C4-2B (cell line): ENCODE measurements at regions not wholly inside any gene's neighbourhood (a gene's known extent, or its start where the extent isn't known, plus 50 kb on each side); places are given as distances from the start of the nearest gene placed in this dataset.
"Not testable (repeated sequence)": the region's sequence is repeated elsewhere in the genome, so short reads cannot be mapped to it uniquely, and the experiment has no call there.

Source experiments
- H3K27ac ChIP-seq: fragments of 450-650 bp; 2 replicates; pipeline ENCODE4 v1.5.1; 2017
- ZFX ChIP-seq: fragments of 450-650 bp; IDR thresholded peaks from 2 replicates; pipeline ENCODE4 v1.6.1; 2017
- TF ChIP-seq, protein P1 (sequence below): fragments of 450-650 bp; conservative IDR thresholded peaks from 2 replicates; pipeline ENCODE4 v1.5.1; 2017; ENCODE audit warnings: mild to moderate bottlenecking

DNA sequence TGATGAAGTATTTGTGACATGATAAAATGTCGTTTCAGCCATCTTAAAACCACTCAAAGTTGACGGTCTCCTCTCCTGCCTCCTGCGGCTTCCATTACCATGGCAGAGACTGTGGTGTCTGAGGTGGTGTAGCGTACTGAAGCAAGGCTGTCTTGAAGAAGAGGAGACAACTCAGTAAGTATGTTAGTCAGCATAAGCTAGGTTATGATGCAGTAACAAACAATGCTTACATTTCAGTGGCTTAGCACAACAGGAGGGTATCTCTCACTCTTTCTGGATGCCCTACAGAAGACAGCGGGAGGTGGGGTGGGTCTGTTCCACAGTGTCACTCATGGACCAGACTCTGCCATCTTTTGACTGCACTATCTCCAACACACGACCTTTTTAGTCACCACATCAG is 174.7 kb upstream of the AHI1 start:
- no peak for TF ChIP-seq ZFX
- TF ChIP-seq, protein P1, sequence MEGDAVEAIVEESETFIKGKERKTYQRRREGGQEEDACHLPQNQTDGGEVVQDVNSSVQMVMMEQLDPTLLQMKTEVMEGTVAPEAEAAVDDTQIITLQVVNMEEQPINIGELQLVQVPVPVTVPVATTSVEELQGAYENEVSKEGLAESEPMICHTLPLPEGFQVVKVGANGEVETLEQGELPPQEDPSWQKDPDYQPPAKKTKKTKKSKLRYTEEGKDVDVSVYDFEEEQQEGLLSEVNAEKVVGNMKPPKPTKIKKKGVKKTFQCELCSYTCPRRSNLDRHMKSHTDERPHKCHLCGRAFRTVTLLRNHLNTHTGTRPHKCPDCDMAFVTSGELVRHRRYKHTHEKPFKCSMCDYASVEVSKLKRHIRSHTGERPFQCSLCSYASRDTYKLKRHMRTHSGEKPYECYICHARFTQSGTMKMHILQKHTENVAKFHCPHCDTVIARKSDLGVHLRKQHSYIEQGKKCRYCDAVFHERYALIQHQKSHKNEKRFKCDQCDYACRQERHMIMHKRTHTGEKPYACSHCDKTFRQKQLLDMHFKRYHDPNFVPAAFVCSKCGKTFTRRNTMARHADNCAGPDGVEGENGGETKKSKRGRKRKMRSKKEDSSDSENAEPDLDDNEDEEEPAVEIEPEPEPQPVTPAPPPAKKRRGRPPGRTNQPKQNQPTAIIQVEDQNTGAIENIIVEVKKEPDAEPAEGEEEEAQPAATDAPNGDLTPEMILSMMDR = no peak

DNA sequence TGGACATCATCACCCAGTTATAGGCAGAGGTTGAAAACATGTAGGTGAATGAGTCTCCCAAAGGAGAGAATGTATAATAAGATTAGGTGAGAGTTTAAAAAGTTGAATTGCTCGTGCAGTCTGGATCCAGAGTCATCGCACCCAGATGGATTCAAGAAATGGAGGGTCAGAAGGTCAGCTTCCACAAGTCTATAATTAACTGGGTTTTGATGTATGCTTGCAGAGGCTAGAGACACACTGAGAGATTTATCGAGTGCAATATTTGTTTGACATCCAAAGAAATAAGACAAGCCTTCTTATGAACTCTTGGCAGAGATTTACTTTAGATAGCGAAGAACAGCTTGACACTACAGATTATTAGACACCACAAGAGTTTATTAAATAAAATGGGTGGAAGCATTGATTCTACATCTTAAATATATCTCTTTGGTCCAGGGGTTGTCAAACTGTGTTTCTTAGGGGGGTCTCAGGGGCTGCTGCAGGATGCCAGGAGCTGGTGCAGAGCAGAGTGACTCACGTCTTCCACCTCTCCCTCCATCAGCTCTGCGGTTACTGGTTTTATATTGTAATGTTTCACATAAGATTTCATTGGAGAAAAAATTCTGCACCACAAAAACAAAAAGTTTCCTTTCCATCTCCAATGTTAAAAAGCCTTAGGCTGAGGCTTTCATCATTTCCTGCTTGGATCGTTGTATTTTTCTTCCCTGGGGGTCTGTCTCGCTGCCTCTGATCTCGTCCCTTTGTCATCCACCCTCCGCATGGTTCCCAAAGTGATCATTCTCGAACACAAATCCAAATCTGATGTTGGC is 176.2 kb upstream of the AHI1 start:
- H3K27ac ChIP-seq = no peak overlapping the region
- TF ChIP-seq, protein P1 = no peak
- TF ChIP-seq ZFX = no peak

More for the DNA sequence above, 174.7 kb upstream of the AHI1 start:
- H3K27ac ChIP-seq = no peak overlapping the region

DNA sequence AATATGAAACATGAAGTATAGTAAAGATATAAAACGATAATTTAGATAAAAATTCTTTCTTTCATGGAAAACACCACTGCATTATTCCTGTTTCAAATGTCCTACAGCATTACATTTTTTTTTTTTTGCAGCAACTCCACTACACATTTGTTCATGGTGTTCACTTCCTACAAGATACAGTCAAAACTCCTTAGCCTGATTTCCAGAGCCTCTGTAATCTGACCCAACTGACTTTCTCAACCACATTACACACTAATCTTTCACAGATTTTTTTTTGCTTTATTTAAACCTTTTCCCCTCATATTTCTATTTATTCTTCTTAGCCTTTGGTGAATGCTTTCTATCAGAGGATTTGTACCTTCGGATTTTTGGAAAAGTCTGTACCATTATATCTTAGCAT is 176.5 kb upstream of the PDE7B start:
- TF ChIP-seq, protein P1 = no peak
- no peak for TF ChIP-seq ZFX
- no peak overlapping the region for H3K27ac ChIP-seq

DNA sequence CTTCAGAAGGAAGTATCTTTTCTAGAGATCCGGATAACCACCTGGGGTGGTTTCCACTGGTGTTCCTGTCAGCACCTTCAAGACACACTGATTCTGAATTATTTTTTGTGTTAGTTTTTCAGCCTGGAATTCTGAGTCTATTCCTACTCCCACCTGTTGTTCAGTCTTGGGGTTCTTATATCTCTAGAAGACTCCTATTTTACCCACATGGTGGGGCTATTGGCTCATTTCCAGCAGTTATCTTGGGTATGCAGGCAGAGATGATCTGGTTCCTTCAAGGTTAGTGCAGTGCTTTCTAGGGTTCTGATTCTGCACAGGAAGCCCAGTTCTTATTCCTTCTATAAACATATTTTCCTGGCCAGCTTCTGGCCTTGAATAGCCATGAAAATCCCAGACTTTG is 175.6 kb upstream of the PDE7B start:
- TF ChIP-seq, protein P1 = no peak
- no peak overlapping the region for H3K27ac ChIP-seq

DNA sequence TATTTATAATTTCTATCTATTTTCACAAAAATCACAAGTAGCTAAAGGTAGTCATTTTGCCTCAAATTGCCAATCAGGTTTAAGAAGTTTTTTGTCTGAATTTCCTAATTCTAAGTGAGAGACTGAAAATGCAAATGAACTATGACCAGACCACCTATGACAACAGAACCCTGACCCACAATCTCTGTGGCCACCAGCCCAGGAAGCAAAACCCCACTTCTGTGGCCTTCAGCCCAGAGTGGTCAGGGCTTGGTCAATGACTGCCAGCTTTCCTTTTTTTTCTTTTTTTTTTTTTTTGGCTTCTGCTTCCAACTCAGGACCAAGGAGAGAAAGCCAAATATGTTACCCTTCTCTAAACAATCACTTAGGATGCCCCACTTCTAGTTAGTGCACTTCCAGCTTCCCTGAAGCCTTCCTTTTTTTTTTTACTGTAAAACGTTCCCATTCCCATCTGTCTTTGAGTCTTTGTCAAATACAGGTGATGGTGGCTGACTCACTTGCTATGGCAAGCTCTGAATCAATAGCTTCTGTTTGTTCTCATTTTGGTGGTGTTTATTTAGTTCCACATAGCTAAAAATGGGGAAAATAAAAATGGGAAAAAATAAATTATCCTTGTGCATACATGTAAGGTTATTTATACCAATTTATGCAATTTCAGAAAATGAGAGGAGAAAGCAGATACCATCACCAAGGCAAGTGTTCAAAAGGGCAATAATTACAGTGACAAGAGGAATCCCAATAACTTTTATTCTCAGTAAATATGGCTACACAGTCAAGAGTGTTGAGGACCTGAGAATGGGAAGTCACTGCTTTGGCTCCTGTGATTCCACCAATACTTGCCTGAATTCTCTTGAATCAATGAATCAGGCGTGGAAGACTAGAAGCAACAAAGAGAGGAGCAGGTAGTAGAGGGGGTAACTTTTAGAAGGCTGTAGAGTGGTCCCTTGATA is 170.3 kb upstream of the PDE7B start:
- no peak overlapping the region for H3K27ac ChIP-seq
- TF ChIP-seq, protein P1 = no peak
- no peak for TF ChIP-seq ZFX

DNA sequence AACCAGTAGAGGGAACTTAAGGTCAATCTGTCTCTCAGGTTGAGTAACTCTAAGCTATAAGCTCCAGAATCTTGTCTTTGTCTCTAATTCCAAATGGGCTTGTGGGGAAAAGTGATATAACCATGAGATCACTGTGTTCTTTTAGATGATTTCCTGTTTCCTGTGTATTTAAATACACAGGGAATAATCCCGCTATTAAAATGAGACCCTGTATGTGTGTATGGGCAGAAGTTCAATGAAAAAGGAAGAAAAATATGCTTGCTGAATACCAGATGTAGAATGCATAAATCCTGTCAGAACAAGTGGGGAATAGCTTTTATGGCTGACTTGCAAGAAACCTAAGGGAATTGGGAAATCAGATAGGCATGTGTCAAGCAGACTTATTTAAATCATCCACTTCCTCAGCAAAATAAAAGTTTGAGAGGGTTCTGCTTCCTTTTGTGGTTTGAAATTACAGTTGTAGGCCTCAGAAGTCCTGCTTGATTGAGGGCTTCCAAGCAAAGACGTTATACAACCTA is 164.7 kb upstream of the PDE7B start:
- TF ChIP-seq, protein P1 = no peak
- TF ChIP-seq ZFX = no peak
- H3K27ac ChIP-seq = no peak overlapping the region

DNA sequence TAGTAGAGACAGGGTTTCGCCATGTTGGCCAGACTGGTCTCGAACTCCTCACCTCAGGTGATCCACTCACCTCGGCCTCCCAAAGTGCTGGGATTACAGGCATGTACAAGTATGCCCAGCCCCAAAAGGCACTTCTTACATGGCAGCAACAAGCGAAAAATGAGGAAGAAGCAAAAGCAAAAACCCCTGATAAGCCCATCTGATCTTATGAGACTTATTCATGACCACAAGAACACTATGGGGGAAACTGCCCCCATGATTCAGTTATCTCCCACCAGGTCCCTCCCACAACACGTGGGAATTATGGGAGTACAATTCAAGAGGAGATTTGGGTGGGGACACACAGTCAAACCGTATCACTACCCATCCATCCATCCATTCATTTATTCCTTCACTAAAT is 163.0 kb upstream of the PDE7B start:
- not testable (repeated sequence) for H3K27ac ChIP-seq
